H1 (cell line): ENCODE measurements at regions not wholly inside any gene's neighbourhood (a gene's known extent, or its start where the extent isn't known, plus 50 kb on each side); places are given as distances from the start of the nearest gene placed in this dataset.

Source experiments
- JUN ChIP-seq: IDR thresholded peaks from 2 replicates; pipeline ENCODE4 v1.6.1; 2011; ENCODE audit warnings: low read depth, mild to moderate bottlenecking, improper control_type of control experiment, low read length
- SIN3A ChIP-seq, 2 experiments: IDR thresholded peaks in 1 of 2; conservative IDR thresholded peaks in 1 of 2; 2 replicates each; pipeline ENCODE4 v1.6.1; 2011 to 2012; ENCODE audit warnings: low read length in 2 of 2, improper control_type of control experiment in 1 of 2, low read depth in 1 of 2, mild to moderate bottlenecking in 1 of 2

DNA sequence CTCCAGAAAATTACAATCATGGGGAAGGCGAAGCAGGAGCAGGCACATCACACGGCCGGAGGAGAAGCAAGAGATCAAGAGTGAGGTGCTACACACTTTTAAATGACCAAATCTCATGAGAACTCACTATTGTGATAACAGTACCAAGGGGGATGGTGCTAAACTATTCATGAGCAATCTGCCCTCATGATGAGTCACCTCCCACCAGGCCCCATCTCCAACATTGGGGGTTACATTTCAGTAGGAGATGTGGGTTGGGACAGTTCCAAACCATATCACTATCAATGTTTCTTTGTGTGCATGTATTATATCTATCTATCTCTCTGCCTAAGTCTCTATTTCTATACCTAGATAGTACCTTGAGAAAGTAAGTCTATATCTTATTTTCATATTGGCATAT is 724.8 kb downstream of the CDH11 start:
- TF ChIP-seq SIN3A (conservative IDR thresholded peaks at IDR 0.05 in 1 of 2, IDR thresholded peaks at IDR 0.05 in 1 of 2; ENCODE audit: low read depth in 1 of 2, low read length in 2 of 2) = no peak
- no peak for TF ChIP-seq JUN
